PC-9 (cell line): ENCODE measurements at regions not wholly inside any gene's neighbourhood (a gene's known extent, or its start where the extent isn't known, plus 50 kb on each side); places are given as distances from the start of the nearest gene placed in this dataset.
"Not testable (repeated sequence)": the region's sequence is repeated elsewhere in the genome, so short reads cannot be mapped to it uniquely, and the experiment has no call there.

ENCODE experiments used
- BruUV-seq: library from RNA; stranded (reverse); fragments of 400-500 nt; replicated peaks from 2 replicates; lab custom pipeline; 2021; lab: Mats Ljungman, UMichigan
- CTCF ChIA-PET: fragments of 300-600 bp; sonication (Branson Sonifier 250); formaldehyde crosslinking; loops from one replicate; lab custom pipeline; 2022; ENCODE audit warnings: antibody characterized with exemption; lab: Charles Lee
- POLR2A ChIA-PET: fragments of 300-600 bp; sonication (Branson Sonifier 250); formaldehyde crosslinking; loops from one replicate; lab custom pipeline; 2022; ENCODE audit warnings: antibody characterized with exemption; ENCODE audit not compliant: unreplicated experiment; lab: Charles Lee
- DNase-seq, 2 experiments: peaks; one replicate each; pipeline versions ENCODE4 v3.0.0 to v3.0.0-alpha.2; 2015 to 2022; ENCODE audit warnings: mixed read lengths in 1 of 2
- H2AFZ ChIP-seq: fragments of 200-600 bp; sonication (generic); 2 replicates; pipeline ENCODE4 v1.8.1; 2017; ENCODE audit warnings: antibody characterized with exemption
- H3F3A ChIP-seq: fragments of 200-600 bp; sonication (generic); 2 replicates; pipeline ENCODE4 v1.8.1; 2017; ENCODE audit warnings: antibody characterized with exemption, mild to moderate bottlenecking, low read depth; ENCODE audit not compliant: insufficient read depth
- H3K27ac ChIP-seq: fragments of 200-600 bp; sonication (generic); 2 replicates; pipeline ENCODE4 v1.6.1; 2016; ENCODE audit warnings: mixed run types
- H3K27me3 ChIP-seq: fragments of 200-600 bp; sonication (generic); 2 replicates; pipeline ENCODE4 v1.6.1; 2016; ENCODE audit warnings: low read depth, mixed run types; ENCODE audit not compliant: insufficient read depth
- H3K36me3 ChIP-seq: fragments of 200-600 bp; sonication (generic); 2 replicates; pipeline ENCODE4 v1.6.1; 2016; ENCODE audit warnings: low read depth, mixed run types
- H3K4me1 ChIP-seq: fragments of 200-600 bp; sonication (generic); replicated peaks from 2 replicates; pipeline ENCODE4 v1.6.1; 2016; ENCODE audit warnings: mixed run types; ENCODE audit not compliant: insufficient read depth
- H3K4me2 ChIP-seq: fragments of 200-600 bp; sonication (generic); 2 replicates; pipeline ENCODE4 v1.6.1; 2017; ENCODE audit warnings: mixed run types
- H3K4me3 ChIP-seq: fragments of 200-600 bp; sonication (generic); 2 replicates; pipeline ENCODE4 v1.6.1; 2016; ENCODE audit warnings: mixed run types
- H3K79me2 ChIP-seq: fragments of 200-600 bp; sonication (generic); 2 replicates; pipeline ENCODE4 v1.6.1; 2017; ENCODE audit warnings: low read depth, mixed run types
- H3K9me2 ChIP-seq: fragments of 200-600 bp; sonication (generic); 2 replicates; pipeline ENCODE4 v1.8.1; 2017; ENCODE audit warnings: mild to moderate bottlenecking; ENCODE audit not compliant: insufficient read depth
- H3K9me3 ChIP-seq: fragments of 200-600 bp; sonication (generic); 2 replicates; pipeline ENCODE4 v1.8.1; 2016; ENCODE audit warnings: low read depth; ENCODE audit not compliant: insufficient read depth
- H4K20me1 ChIP-seq: fragments of 200-600 bp; sonication (generic); 2 replicates; pipeline ENCODE4 v1.8.1; 2017; ENCODE audit not compliant: insufficient read depth
- EZH2 ChIP-seq: fragments of 200-600 bp; sonication (generic); IDR thresholded peaks from 2 replicates; pipeline ENCODE4 v1.8.0; 2017; ENCODE audit warnings: antibody characterized with exemption, low read depth
- intact Hi-C: fragments of 100-400 bp; cut with micrococcal nuclease; formaldehyde crosslinking; loops from one replicate; pipeline ENCODE4 v1.10.0; 2022; ENCODE audit not compliant: unreplicated experiment
- TF ChIP-seq, protein P1 (sequence below): fragments of 200-600 bp; sonication (generic); conservative IDR thresholded peaks from 2 replicates; pipeline ENCODE4 v1.6.1; 2017; ENCODE audit warnings: mixed run types, antibody characterized with exemption, mild to moderate bottlenecking, moderate library complexity

DNA sequence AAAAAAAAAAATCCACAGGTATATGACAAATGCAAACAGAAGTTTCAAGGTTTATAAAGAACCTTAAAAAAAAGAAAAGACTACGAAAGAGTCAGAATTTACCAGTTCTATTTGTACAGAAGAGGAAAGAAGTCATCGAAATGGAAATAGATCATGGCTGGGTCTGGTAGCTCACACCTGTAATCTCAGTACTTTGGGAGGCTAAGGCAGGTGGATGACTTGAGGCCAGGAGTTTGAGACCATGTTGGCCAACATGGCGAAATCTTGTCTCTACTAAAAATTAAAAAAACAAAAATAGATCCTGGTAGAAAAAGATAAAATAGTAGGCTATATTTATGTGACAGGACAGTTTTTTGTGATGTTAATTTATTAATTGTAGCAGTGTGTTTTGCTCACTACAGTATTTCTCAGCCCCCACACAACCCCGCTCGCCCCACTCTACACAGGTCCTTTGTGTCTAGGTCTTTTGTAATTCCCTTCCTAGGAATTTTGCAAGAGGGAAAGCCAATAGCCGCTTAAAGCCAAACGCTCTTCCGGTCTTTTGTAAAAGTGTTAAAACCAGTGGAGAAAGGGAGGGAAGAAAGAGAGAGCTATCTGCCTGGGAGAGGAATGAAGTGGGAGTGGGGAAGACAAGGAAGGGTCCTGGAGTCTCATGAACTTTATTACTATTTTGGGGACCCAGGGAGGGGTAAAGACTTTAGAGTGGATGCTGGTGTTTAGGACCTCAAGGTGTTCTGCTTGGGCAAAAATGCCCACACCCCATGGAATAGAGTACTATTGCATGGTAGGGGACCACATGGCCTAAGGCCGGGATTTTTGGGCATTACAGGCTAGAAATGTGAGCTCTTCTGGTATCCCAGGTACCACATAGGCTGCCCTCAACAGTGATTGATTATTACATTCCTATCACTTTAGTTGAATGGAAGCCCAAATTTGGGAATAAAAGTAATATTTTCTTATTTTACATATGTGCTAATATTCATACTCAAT is 59.4 kb upstream of the XPO1 start:
- Histone ChIP-seq H3K79me2 (no peaks in the 10 kb centered on the region), H3K9me2 (no peaks in the 10 kb centered on the region), H3K9me3 (peaks cover 4% of the 10 kb centered on the region; the same call in 1 of the 2 replicates), H2AFZ (no peak overlapping the region), H3K4me3 (no peak overlapping the region), H3F3A (peaks cover 8% of the 10 kb centered on the region; the same call in 1 of the 2 replicates), H3K36me3 (no peaks in the 10 kb centered on the region), H3K27ac (0 out of 2 replicates have a peak overlapping the region, but pooled peaks have one; percentile 34), H3K27me3 (no peaks in the 10 kb centered on the region), H3K4me2 (no peak overlapping the region), H4K20me1 (no peaks in the 10 kb centered on the region), H3K4me1 (0 out of 2 replicates have a peak, but pooled peaks cover 5% of the 10 kb centered on the region)
- no peak for DNase-seq
- POLR2A ChIA-PET, result no interaction called here
- CTCF ChIA-PET, result interaction anchor here (0.6 kb wide), 1 partner anchor 261 kb away, joined by 8 read pairs; no protein-coding TSS in a partner anchor
- no peak for TF ChIP-seq EZH2
- TF ChIP-seq, protein P1, sequence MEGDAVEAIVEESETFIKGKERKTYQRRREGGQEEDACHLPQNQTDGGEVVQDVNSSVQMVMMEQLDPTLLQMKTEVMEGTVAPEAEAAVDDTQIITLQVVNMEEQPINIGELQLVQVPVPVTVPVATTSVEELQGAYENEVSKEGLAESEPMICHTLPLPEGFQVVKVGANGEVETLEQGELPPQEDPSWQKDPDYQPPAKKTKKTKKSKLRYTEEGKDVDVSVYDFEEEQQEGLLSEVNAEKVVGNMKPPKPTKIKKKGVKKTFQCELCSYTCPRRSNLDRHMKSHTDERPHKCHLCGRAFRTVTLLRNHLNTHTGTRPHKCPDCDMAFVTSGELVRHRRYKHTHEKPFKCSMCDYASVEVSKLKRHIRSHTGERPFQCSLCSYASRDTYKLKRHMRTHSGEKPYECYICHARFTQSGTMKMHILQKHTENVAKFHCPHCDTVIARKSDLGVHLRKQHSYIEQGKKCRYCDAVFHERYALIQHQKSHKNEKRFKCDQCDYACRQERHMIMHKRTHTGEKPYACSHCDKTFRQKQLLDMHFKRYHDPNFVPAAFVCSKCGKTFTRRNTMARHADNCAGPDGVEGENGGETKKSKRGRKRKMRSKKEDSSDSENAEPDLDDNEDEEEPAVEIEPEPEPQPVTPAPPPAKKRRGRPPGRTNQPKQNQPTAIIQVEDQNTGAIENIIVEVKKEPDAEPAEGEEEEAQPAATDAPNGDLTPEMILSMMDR, result no peak
- intact Hi-C loops, result no loop called here
- BruUV-seq, result no TSS peak

DNA sequence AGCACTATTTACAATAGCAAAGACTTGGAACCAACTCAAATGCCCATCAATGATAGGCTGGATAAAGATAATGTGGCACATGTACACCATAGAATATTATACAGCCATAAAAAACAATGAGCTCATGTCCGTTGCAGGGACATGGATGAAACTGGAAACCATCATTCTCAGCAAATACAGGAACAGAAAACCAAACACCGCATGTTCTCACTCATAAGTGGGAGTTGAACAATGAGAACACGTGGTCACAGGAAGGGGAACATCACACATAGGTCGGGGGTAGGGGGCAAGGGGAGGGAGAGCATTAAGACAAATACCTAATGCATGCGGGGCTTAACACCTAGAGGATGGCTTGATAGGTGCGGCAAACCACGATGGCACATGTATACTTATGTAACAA is 56.0 kb upstream of the XPO1 start:
- H4K20me1 ChIP-seq, BruUV-seq, H3K79me2 ChIP-seq, POLR2A ChIA-PET, intact Hi-C loops, H3K36me3 ChIP-seq, H3K27ac ChIP-seq, H3K4me2 ChIP-seq, H2AFZ ChIP-seq, H3K4me1 ChIP-seq, H3K4me3 ChIP-seq, H3K9me3 ChIP-seq, H3K9me2 ChIP-seq, DNase-seq, H3F3A ChIP-seq, CTCF ChIA-PET, H3K27me3 ChIP-seq: not testable (repeated sequence)

DNA sequence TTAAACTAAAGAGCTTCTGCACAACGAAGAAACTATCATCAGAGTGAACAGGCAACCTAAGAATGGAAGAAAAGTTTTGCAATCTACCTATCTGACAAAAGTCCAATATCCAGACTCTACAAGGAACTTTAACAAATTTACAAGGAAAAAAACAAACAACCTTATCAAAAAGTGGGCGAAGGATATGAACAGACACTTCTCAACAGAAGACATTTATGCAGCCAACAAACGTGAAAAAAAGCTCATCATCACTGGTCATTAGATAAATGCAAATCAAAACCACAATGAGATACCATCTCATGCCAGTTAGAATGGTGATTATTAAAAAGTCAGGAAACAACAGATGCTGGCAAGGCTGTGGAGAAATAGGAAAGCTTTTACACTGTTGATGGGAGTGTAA is 55.5 kb upstream of the XPO1 start:
- intact Hi-C loops, DNase-seq, CTCF ChIA-PET, BruUV-seq, H3F3A ChIP-seq, H3K4me2 ChIP-seq, H3K27ac ChIP-seq, H4K20me1 ChIP-seq, H2AFZ ChIP-seq, H3K9me3 ChIP-seq, H3K4me1 ChIP-seq, H3K9me2 ChIP-seq, POLR2A ChIA-PET, H3K27me3 ChIP-seq, H3K36me3 ChIP-seq, H3K79me2 ChIP-seq, H3K4me3 ChIP-seq: not testable (repeated sequence)

DNA sequence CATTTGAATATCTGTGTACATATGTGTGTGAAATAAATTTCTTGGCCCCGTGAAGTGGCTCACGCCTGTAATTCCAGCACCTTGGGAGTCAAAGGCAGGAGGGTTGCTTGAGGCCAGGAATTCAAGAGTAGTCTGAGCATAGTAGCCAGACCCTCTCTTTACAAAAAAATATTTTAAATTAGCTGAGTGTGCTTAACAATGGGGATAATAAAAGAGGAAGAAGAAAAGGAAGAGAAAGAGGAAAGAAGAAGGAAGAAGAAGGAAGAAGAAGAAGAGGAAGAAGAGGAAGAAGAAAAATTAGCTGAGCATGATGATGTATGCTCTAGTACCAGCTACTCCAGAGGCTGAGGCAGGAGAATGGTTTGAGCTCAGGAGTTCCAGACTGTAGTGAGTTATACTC is 52.1 kb upstream of the XPO1 start:
- Histone ChIP-seq H3F3A (no peaks in the 10 kb centered on the region), H3K9me2 (no peaks in the 10 kb centered on the region), H3K36me3 (no peaks in the 10 kb centered on the region), H3K27me3 (no peaks in the 10 kb centered on the region), H4K20me1 (no peaks in the 10 kb centered on the region), H3K9me3 (no peaks in the 10 kb centered on the region; the same call in 1 of the 2 replicates), H3K4me2 (no peak overlapping the region), H3K4me3 (no peak overlapping the region), H3K4me1 (no peaks in the 10 kb centered on the region), H3K27ac (no peak overlapping the region), H2AFZ (no peak overlapping the region), H3K79me2 (no peaks in the 10 kb centered on the region)
- ChIA-PET POLR2A (no interaction called here), CTCF (no interaction called here)
- no peak for DNase-seq
- BruUV-seq, result no TSS peak
- intact Hi-C loops, result no loop called here
- no peak for TF ChIP-seq EZH2
- TF ChIP-seq, protein P1, result no peak
